HCT116 (cell line): ENCODE measurements at regions not wholly inside any gene's neighbourhood (a gene's known extent, or its start where the extent isn't known, plus 50 kb on each side); places are given as distances from the start of the nearest gene placed in this dataset.

Experiments
- ATAC-seq: fragments of 200-7000 bp; cut with Tn5 transposase; 2 replicates; pipeline ENCODE4 v1.9.1; 2020; ENCODE audit warnings: mild to moderate bottlenecking, moderate library complexity
- BruUV-seq: library from RNA; stranded (reverse); fragments of 400-500 nt; replicated peaks from 2 replicates; lab custom pipeline; 2021; lab: Mats Ljungman, UMichigan
- CTCF ChIA-PET: fragments of 300-600 bp; sonication (Branson Sonifier 250); formaldehyde crosslinking; loops from one replicate; lab custom pipeline; 2021; ENCODE audit warnings: antibody characterized with exemption; lab: Charles Lee
- POLR2A ChIA-PET: fragments of 300-600, 350-600 bp; sonication (Branson Sonifier 250); formaldehyde crosslinking; loops from one replicate; lab custom pipeline; 2021; ENCODE audit warnings: antibody characterized with exemption; lab: Charles Lee
- RAD21 ChIA-PET, 2 experiments: fragments of 300-600 bp; sonication (Branson Sonifier 250); formaldehyde crosslinking; loops; one replicate each; lab custom pipeline; 2023; ENCODE audit warnings: low total read pairs in 2 of 2; ENCODE audit not compliant: uncharacterized antibody in 2 of 2, unreplicated experiment in 2 of 2, low non-redundant PET in 1 of 2; lab: Charles Lee
- DNase-seq: peaks from one replicate; pipeline ENCODE4 v3.0.0-alpha.2; 2010; ENCODE audit warnings: low read depth, low spot score
- H2AFZ ChIP-seq: fragments of 200-600 bp; shearing (Covaris generic), sonication (generic); 2 replicates; pipeline ENCODE4 v1.6.1; 2017; ENCODE audit warnings: low read depth, mixed run types, mixed read lengths, antibody characterized with exemption, low read length; ENCODE audit not compliant: poor library complexity, severe bottlenecking
- H3K27ac ChIP-seq: 2 replicates; pipeline ENCODE4 v1.5.1; 2012; ENCODE audit warnings: low read depth, low read length
- H3K27me3 ChIP-seq: fragments of 200-600 bp; sonication (generic); 2 replicates; pipeline ENCODE4 v1.6.1; 2016; ENCODE audit warnings: mixed run types, low read length, mixed read lengths; ENCODE audit not compliant: insufficient read depth
- H3K36me3 ChIP-seq, 2 experiments: fragments of 200-500 bp in 1 of 2; fragments of 200-600 bp in 1 of 2; sonication (Bioruptor generic) in 1 of 2; sonication (generic) in 1 of 2; 2 replicates each; pipeline versions ENCODE4 v1.5.1 to v1.6.1; 2014 to 2016; ENCODE audit warnings: low read length in 2 of 2, inconsistent platforms in 1 of 2, mixed read lengths in 1 of 2, mixed run types in 1 of 2; ENCODE audit not compliant: insufficient read depth in 2 of 2, control insufficient read depth in 1 of 2
- H3K4me1 ChIP-seq, 2 experiments: fragments of 200-600 bp in 1 of 2; sonication (generic) in 1 of 2; 2 replicates each; pipeline versions ENCODE4 v1.5.1 to v1.6.1; 2012 to 2017; ENCODE audit warnings: low read length in 2 of 2, inconsistent platforms in 1 of 2, mild to moderate bottlenecking in 1 of 2, mixed read lengths in 1 of 2, mixed run types in 1 of 2, moderate library complexity in 1 of 2; ENCODE audit not compliant: insufficient read depth in 2 of 2, control insufficient read depth in 1 of 2
- H3K4me2 ChIP-seq: fragments of 200-600 bp; sonication (generic); 2 replicates; pipeline ENCODE4 v1.6.1; 2017; ENCODE audit warnings: mixed run types, low read length, mixed read lengths
- H3K4me3 ChIP-seq, 2 experiments: fragments of 200-600 bp in 1 of 2; sonication (generic) in 1 of 2; replicated peaks in 1 of 2; 2 replicates each; pipeline ENCODE4 v1.5.1; 2011 to 2016; ENCODE audit warnings: low read length in 2 of 2, control low read depth in 1 of 2, low read depth in 1 of 2, mild to moderate bottlenecking in 1 of 2, mixed read lengths in 1 of 2, mixed run types in 1 of 2
- H3K79me2 ChIP-seq: fragments of 200-600 bp; sonication (generic); 2 replicates; pipeline ENCODE4 v1.6.1; 2017; ENCODE audit warnings: mild to moderate bottlenecking, mixed run types, low read length, moderate library complexity, mixed read lengths; ENCODE audit not compliant: insufficient read depth
- H3K9ac ChIP-seq: fragments of 200-600 bp; sonication (generic); 2 replicates; pipeline ENCODE4 v1.6.1; 2016; ENCODE audit warnings: low read length, mixed read lengths
- H3K9me2 ChIP-seq: fragments of 200-600 bp; sonication (generic), shearing (Covaris generic); 2 replicates; pipeline ENCODE4 v1.6.1; 2017; ENCODE audit warnings: mixed run types, mild to moderate bottlenecking, moderate library complexity; ENCODE audit not compliant: insufficient read depth
- H3K9me3 ChIP-seq, 2 experiments: fragments of 200-500 bp in 1 of 2; fragments of 200-600 bp in 1 of 2; sonication (Bioruptor generic) in 1 of 2; sonication (generic) in 1 of 2; 2 replicates each; pipeline ENCODE4 v1.6.1; 2014 to 2017; ENCODE audit warnings: low read length in 2 of 2, mixed read lengths in 2 of 2, inconsistent platforms in 1 of 2, low read depth in 1 of 2, mild to moderate bottlenecking in 1 of 2, mixed run types in 1 of 2, moderate library complexity in 1 of 2; ENCODE audit not compliant: control insufficient read depth in 1 of 2, insufficient read depth in 1 of 2
- H4K20me1 ChIP-seq: fragments of 200-600 bp; sonication (generic), shearing (Covaris generic); 2 replicates; pipeline ENCODE4 v1.6.1; 2017; ENCODE audit warnings: mixed run types, mild to moderate bottlenecking, moderate library complexity; ENCODE audit not compliant: insufficient read depth
- EZH2phosphoT487 ChIP-seq: fragments of 200-600 bp; IDR thresholded peaks from 2 replicates; pipeline ENCODE4 v1.6.1; 2018; ENCODE audit warnings: antibody characterized with exemption, borderline replicate concordance
- RAD21 ChIP-seq: IDR thresholded peaks from 2 replicates; pipeline ENCODE4 v1.6.1; 2012; ENCODE audit warnings: low read depth, mild to moderate bottlenecking
- TCF7L2 ChIP-seq: IDR thresholded peaks from 2 replicates; pipeline ENCODE4 v1.7.0; 2011; ENCODE audit warnings: borderline replicate concordance, inconsistent platforms; ENCODE audit not compliant: insufficient read depth, insufficient read length; ENCODE audit errors: extremely low read depth
- ZNF274 ChIP-seq: fragments of 200-500 bp; sonication (Bioruptor generic); IDR thresholded peaks from 2 replicates; pipeline ENCODE4 v1.6.1; 2014; ENCODE audit warnings: mild to moderate bottlenecking, low read depth, low read length, inconsistent platforms
- intact Hi-C: fragments of 100-400 bp; cut with micrococcal nuclease; formaldehyde crosslinking; loops from 2 replicates; pipeline ENCODE4 v1.10.0; 2022
- TF ChIP-seq, protein P1 (sequence below): IDR thresholded peaks from 2 replicates; pipeline ENCODE4 v1.6.1; 2012
- TF ChIP-seq, protein P2 (sequence below), 3 experiments: fragments of 200-600 bp in 1 of 3; sonication (generic) in 1 of 3; IDR thresholded peaks in 2 of 3; conservative IDR thresholded peaks in 1 of 3; 2 replicates each; pipeline ENCODE4 v1.5.1; 2012 to 2017; ENCODE audit warnings: low read depth in 2 of 3, low read length in 2 of 3, antibody characterized with exemption in 1 of 3, borderline replicate concordance in 1 of 3, control low read depth in 1 of 3, mild to moderate bottlenecking in 1 of 3, mixed read lengths in 1 of 3, mixed run types in 1 of 3, moderate library complexity in 1 of 3; ENCODE audit not compliant: insufficient read depth in 1 of 3
- TF ChIP-seq, protein P3 (sequence below): IDR thresholded peaks from 2 replicates; pipeline ENCODE4 v1.6.1; 2012; ENCODE audit warnings: low read depth
- TF ChIP-seq, protein P4 (sequence below): IDR thresholded peaks from 2 replicates; pipeline ENCODE4 v1.6.1; 2011; ENCODE audit warnings: mild to moderate bottlenecking, low read length, moderate library complexity; ENCODE audit not compliant: insufficient replicate concordance; ENCODE audit errors: extremely low read depth

DNA sequence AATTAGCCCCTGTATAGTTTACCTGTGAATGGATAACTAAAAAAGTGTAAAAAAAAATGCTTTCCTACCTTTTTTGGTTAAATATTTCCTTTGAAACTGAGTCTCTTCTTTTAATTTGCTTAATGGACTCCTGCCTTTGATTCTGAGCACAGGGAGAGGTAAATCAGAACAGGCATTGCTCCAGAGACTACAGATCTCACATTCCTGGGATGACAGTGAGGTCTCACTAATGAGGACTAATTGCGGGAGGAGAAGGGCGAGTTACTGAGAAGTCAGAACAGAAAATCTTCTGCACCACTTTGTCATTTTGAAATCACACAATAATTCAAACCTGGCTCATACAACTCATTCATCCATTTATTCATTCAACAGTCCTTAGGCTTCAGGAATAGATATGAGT is 437.0 kb upstream of the ASIC2 start:
- ChIA-PET CTCF (no interaction called here), POLR2A (no interaction called here)
- intact Hi-C loops: no loop called here
- Histone ChIP-seq H3K36me3 (no peaks in the 10 kb centered on the region), H3K4me2 (no peak overlapping the region), H3K27ac (no peak overlapping the region), H3K79me2 (no peaks in the 10 kb centered on the region), H3K27me3 (no peaks in the 10 kb centered on the region), H4K20me1 (no peaks in the 10 kb centered on the region), H2AFZ (no peak overlapping the region)
- DNase-seq: no peak
- no peak for TF ChIP-seq ZNF274
- TF ChIP-seq, protein P1, sequence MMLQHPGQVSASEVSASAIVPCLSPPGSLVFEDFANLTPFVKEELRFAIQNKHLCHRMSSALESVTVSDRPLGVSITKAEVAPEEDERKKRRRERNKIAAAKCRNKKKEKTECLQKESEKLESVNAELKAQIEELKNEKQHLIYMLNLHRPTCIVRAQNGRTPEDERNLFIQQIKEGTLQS: no peak
- TF ChIP-seq, all 23 proteins: peak for 0
- RAD21 ChIA-PET: no interaction called here
- no TSS peak for BruUV-seq
- Histone ChIP-seq H3K4me3 (no peak overlapping the region), H3K9me3 (peaks cover 0 to 3% of the 10 kb centered on the region in 2 experiments; a peak in 1 of 4 replicates), H3K9me2 (no peaks in the 10 kb centered on the region), H3K9ac (no peak overlapping the region), H3K4me1 (no peaks in the 10 kb centered on the region)
- no peak for ATAC-seq

DNA sequence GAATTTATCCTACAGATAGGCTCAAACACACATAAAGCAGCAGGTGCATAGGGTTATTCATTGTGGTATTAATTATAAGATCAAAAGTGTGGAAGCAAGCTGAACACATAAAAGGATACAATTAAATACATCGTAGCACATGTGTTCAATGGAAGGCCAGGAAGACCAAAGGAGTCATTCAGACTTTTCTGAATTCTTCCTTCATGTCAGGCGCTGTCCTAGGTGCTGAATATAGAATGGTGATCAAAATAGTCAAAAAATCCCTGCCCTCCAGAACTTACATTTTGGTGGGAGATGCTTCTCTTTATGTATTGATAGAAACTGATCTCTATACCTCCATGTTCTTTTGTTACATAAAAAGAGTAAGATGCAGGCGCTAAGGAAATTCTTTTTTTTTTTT is 439.0 kb upstream of the ASIC2 start:
- CTCF ChIA-PET: no interaction called here

More for the DNA sequence above, 439.0 kb upstream of the ASIC2 start:
- Histone ChIP-seq H3K27ac (no peak overlapping the region), H3K9me2 (no peaks in the 10 kb centered on the region), H3K9me3 (peaks cover 0 to 3% of the 10 kb centered on the region in 2 experiments; a peak in 1 of 4 replicates), H3K9ac (no peak overlapping the region), H3K36me3 (no peaks in the 10 kb centered on the region), H2AFZ (no peak overlapping the region), H4K20me1 (no peaks in the 10 kb centered on the region), H3K4me3 (no peak overlapping the region), H3K27me3 (no peaks in the 10 kb centered on the region), H3K4me2 (no peak overlapping the region), H3K79me2 (no peaks in the 10 kb centered on the region), H3K4me1 (no peaks in the 10 kb centered on the region)
- BruUV-seq: no TSS peak
- ChIA-PET POLR2A (no interaction called here), RAD21 (no interaction called here)
- no peak for DNase-seq
- ATAC-seq: no peak
- TF ChIP-seq, protein P2, sequence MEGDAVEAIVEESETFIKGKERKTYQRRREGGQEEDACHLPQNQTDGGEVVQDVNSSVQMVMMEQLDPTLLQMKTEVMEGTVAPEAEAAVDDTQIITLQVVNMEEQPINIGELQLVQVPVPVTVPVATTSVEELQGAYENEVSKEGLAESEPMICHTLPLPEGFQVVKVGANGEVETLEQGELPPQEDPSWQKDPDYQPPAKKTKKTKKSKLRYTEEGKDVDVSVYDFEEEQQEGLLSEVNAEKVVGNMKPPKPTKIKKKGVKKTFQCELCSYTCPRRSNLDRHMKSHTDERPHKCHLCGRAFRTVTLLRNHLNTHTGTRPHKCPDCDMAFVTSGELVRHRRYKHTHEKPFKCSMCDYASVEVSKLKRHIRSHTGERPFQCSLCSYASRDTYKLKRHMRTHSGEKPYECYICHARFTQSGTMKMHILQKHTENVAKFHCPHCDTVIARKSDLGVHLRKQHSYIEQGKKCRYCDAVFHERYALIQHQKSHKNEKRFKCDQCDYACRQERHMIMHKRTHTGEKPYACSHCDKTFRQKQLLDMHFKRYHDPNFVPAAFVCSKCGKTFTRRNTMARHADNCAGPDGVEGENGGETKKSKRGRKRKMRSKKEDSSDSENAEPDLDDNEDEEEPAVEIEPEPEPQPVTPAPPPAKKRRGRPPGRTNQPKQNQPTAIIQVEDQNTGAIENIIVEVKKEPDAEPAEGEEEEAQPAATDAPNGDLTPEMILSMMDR (IDR thresholded peaks at IDR 0.05 in 2 of 3, conservative IDR thresholded peaks at IDR 0.05 in 1 of 3; ENCODE audit: borderline replicate concordance in 1 of 3, insufficient read depth in 1 of 3, low read depth in 2 of 3, low read length in 2 of 3): no peak
- TF ChIP-seq RAD21 (no peak), EZH2phosphoT487 (no peak), TCF7L2 (no peak)
- TF ChIP-seq, protein P3, sequence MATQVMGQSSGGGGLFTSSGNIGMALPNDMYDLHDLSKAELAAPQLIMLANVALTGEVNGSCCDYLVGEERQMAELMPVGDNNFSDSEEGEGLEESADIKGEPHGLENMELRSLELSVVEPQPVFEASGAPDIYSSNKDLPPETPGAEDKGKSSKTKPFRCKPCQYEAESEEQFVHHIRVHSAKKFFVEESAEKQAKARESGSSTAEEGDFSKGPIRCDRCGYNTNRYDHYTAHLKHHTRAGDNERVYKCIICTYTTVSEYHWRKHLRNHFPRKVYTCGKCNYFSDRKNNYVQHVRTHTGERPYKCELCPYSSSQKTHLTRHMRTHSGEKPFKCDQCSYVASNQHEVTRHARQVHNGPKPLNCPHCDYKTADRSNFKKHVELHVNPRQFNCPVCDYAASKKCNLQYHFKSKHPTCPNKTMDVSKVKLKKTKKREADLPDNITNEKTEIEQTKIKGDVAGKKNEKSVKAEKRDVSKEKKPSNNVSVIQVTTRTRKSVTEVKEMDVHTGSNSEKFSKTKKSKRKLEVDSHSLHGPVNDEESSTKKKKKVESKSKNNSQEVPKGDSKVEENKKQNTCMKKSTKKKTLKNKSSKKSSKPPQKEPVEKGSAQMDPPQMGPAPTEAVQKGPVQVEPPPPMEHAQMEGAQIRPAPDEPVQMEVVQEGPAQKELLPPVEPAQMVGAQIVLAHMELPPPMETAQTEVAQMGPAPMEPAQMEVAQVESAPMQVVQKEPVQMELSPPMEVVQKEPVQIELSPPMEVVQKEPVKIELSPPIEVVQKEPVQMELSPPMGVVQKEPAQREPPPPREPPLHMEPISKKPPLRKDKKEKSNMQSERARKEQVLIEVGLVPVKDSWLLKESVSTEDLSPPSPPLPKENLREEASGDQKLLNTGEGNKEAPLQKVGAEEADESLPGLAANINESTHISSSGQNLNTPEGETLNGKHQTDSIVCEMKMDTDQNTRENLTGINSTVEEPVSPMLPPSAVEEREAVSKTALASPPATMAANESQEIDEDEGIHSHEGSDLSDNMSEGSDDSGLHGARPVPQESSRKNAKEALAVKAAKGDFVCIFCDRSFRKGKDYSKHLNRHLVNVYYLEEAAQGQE: peak; percentile 47
- TF ChIP-seq, protein P4, sequence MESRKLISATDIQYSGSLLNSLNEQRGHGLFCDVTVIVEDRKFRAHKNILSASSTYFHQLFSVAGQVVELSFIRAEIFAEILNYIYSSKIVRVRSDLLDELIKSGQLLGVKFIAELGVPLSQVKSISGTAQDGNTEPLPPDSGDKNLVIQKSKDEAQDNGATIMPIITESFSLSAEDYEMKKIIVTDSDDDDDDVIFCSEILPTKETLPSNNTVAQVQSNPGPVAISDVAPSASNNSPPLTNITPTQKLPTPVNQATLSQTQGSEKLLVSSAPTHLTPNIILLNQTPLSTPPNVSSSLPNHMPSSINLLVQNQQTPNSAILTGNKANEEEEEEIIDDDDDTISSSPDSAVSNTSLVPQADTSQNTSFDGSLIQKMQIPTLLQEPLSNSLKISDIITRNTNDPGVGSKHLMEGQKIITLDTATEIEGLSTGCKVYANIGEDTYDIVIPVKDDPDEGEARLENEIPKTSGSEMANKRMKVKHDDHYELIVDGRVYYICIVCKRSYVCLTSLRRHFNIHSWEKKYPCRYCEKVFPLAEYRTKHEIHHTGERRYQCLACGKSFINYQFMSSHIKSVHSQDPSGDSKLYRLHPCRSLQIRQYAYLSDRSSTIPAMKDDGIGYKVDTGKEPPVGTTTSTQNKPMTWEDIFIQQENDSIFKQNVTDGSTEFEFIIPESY: no peak
- intact Hi-C loops: no loop called here
